NCI-H1417 (cell line): ENCODE measurements at regions not wholly inside any gene's neighbourhood (a gene's known extent, or its start where the extent isn't known, plus 50 kb on each side); places are given as distances from the start of the nearest gene placed in this dataset.
A peak's percentile ranks its signal among the peaks of the same experiment; 100 is the strongest.
"Not testable (repeated sequence)": the region's sequence is repeated elsewhere in the genome, so short reads cannot be mapped to it uniquely, and the experiment has no call there.

Experiments used
- DNase-seq, 3 experiments: peaks; one replicate each; lab custom pipeline; 2025; lab: John Stamatoyannopoulos, UW

DNA sequence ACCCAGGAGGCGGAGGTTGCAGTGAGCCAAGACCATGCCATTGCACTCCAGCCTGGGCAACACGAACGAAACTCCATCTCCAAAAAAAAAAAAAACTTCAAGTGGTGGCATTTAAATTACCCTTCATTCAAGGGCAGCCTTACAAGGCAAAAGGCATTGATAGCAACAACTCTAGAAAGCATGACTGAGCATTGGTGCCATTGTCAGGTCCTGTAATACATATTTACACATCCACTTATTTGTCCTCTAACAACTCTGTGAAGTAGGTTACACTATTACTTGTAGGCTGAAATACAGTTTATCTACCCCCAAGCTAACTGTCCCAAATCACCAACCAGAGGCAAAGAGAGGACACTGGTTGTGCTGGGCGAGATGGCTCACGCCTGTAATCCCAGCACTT is 52.7 kb upstream of the LARP1 start:
- no peak for DNase-seq

DNA sequence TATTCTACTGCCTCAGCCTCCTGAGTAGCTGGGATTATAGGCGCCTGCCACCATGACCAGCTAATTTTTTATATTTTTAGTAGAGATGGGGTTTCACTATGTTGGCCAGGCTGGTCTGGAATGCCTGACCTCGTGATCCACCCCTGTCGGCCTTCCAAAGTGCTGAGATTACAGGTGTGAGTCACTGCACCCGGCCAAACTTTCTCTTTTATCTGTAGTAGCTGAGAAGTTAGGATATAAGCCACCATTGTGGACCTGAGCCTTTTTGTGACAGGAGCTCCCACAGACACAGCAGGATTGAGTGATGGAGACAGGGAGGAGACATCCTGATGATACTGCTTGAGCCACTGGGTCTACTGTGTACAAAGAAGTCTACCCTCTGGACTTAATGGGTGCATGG is 53.5 kb upstream of the LARP1 start:
- not testable (repeated sequence) for DNase-seq

DNA sequence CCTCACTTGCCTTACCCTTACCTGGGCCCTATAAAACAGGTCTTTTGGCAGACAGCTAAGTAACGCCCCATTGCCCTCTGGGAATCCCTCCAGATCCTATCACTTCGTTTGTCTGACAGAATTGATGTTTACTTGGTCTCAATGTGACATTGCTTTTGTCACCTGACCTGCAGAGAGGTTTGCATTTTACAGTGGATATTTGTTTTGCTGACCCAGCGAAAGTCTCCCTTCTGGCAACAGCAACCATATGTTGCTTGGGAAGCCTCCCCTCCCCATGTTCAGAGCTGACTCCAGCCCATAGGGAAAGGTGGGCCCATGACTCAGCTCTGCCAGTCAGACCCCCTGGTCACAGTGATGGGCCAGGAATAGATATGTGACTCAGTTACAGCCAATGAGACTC is 54.0 kb upstream of the LARP1 start:
- DNase-seq: peak; percentile 3 to 30 (median 27)

DNA sequence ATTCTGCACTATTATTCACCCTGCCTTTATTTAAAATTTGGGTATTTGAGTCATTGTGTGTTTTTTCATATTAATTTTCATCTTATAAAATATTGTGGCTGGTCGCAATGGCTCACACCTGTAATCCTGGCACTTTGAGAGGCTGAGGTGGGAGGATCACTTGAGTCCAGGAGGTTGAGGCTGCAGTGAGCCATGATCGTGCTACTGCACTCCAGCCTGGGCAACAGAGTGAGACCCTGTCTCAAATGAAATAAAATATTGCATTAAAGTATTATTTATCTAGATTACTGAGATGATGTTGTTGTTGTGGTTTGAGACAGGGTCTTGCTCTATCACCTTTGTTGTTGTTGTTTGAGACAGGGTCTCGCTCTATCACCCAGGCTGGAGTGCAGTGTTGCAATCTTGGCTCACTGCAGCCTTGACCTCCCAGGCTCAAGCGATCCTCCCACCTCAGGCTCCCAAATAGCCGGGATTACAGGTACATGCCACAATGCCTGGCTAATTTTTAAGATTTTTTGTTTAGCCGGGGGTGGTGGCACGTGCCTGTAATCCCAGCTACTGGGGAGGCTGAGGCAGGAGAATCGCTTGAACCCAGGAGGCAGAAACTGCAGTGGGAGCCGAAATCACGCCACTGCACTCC is 54.8 kb upstream of the LARP1 start:
- DNase-seq: not testable (repeated sequence)

DNA sequence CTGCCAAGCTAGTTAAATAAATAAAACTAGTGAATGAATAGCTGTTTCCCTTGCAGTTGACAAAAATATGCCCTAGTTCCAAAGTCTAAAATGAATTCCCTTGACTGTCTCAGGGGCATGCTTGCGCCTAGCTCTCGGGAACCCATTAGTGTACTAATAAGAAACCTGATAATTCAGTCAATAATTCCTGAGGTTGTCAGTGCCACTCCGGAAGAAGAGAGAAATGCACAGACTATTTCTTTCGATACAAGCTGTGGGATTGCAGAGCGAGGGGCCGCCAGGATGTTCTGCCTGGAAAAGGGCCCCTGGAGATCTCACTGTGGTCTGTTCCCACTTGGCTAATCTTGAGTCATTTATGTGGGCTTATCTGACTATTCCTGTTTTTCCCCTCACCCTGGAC is 56.4 kb upstream of the LARP1 start:
- no peak for DNase-seq

DNA sequence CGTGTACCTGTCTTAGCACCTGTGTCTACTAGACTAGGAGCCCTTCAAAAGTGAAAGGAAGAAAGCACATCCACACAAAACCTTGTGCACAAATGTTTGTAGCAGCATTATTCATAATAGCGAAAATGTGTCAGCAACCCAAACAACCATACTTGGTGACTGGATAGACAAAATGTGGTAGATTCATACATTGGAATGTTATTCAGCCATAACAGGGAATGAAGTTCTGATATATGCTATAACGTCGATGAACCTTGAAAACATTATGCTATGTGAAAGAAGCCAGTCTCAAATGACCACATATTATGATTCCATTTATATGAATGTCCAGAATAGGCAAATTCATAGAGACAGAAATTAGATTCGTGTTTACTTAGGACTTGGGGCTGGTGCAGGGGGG is 57.8 kb upstream of the LARP1 start:
- no peak for DNase-seq

GRCh38 chr5:154696891-154697290 is 58.3 kb upstream of the LARP1 start:
- DNase-seq: no peak

- no peak for DNase-seq
Observed at GRCh38 chr5:154694159-154694558, 61.0 kb upstream of the LARP1 start.

DNA sequence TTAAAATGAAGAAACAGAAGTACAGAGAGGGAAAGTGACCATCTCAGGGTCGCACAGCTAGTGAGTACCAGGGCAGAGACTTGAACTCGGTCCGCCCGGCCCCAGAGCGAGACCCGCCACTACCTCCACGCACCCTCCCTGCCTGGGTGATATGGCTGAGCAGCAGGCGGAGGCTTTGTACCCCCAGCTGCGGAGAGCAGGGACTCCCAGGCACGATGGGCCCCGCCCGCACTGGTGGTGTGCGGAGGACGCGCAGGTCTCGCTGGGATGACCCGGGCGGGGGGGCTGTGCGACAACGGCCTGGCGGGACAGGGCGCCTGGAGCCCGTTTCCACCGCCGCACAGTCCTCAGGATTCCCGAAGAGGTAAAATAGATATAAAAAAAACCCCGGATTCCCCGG is 64.7 kb upstream of the LARP1 start:
- no peak for DNase-seq

- no peak for DNase-seq
Observed at GRCh38 chr5:154686490-154686889, 68.7 kb upstream of the LARP1 start.

- DNase-seq: peak; percentile 2 to 33 (median 32)
Observed at GRCh38 chr5:154683101-154683880, 71.9 kb upstream of the LARP1 start.

- no peak for DNase-seq
Observed at GRCh38 chr5:154679501-154679900, 75.7 kb upstream of the LARP1 start.

DNA sequence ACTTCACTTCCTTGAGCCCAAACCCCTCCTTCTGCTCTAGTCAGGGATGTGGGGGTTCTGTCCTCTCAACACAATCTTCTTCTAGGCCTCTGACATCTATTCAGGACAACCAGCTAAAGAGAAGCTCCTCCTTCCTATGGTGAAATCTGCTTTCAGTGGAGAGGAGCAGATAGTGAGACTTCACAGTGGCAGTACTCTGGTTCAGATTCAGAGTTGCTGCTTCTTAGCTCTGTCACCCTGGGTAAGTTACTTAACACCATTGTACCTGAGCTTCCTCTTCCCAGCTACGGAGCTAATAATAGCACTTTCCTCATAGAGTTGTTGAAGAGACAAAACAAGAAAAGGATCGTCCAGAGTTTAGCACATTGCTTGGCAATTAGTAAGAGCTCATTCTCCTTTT is 77.3 kb upstream of the LARP1 start:
- DNase-seq: no peak

DNA sequence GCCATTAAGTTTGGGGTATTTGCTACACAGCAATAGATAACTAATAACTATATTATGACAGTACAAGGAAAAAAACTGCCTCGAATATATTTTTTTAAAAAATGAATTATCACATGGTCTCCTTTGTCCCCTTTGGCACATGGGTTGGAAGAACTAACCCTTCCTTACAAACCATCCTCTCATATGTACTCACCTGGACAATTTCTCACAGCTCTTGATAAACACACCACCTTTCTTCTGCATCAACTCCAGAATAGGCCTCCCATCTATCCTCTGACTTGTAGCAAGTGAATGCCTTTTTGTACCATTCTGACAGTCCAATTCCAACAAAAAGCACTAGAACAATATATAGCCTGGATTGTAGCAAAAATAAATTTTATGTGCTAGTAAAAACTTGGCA is 78.7 kb upstream of the LARP1 start:
- no peak for DNase-seq

GRCh38 chr5:154674029-154674428 is 81.1 kb upstream of the LARP1 start:
- DNase-seq: no peak

GRCh38 chr5:154673506-154673905 is 81.7 kb upstream of the LARP1 start:
- no peak for DNase-seq

GRCh38 chr5:154669913-154670312 is 85.3 kb upstream of the LARP1 start:
- not testable (repeated sequence) for DNase-seq

DNA sequence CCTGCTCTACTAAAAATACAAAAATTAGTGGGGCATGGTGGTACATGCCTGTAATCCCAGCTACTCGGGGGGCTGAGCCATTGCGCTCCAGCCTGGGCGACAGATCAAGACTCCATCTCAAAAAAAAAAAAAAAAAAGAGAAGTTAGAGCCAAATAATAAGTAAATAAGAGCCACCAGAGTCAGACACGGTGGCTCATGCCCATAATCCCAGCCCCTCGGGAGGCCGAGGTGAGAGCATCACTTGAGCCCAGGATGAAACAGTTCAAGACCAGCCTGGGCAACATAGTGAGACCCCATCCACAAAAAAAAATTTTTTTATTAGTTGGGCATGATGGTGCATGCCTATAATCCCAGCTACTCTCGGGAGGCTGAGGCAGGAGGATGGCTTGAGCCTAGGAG is 85.8 kb upstream of the LARP1 start:
- no peak for DNase-seq

GRCh38 chr5:154664869-154665268 is 90.3 kb upstream of the LARP1 start:
- DNase-seq: no peak

DNA sequence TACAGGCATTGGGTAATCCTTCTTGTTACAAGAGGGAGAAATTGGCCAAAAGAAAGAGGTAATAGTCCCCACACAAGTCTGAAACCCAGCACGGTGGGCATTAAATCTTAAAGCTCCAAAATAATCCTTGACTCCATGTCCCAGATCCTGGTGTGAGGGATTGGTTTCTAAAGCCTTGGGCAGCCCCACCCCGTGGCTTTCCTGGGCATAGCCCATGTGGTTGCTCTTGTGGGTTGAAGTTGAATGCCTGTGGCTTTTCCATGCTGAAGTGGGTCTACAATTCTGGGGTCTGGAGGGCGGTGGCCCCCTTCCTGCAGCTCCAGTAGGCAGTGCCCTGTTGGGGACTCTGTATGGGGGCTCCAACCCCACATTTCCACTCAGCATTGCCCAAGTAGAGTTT is 91.8 kb upstream of the LARP1 start:
- DNase-seq: no peak

DNA sequence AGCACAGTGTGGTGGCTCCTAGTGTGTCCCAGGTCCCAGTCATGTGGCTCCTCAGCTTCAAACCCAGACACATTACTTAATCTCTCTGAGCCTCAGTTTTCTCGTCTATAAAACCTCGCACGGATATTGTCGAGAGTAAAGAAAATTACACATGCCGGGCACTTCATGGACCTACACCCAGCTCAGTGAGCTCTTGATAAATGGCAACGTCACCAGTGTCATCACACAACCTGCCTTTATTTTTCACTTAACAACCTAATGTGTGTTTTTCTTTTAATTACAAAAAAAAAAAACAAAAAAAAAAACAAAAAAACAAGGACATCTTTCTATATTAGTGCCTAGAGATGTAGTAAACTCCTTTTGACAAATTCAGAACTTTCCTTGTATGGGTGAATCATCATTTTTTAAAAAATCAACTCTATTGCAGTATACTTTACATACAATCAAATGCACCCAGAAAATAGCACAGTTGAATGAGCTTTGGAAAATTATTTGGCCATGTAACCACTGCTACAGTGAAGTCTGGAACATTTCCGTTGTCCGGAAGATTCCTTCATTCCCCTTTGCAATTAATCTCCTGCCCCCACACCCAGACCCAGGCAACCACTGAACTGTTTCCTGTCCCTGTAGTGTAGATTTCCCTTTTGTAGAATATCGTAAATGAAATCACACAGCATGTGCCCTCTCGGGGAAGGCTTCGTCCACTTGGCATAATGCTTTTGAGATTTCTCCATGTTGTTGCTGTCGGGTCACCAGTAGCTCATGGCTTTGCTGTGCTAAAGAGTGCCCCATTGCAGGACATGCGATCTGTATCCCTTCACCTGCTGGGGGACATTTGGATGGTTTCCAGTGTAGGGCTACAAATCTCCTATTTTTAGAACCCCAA is 100.4 kb upstream of the LARP1 start:
- DNase-seq: no peak

DNA sequence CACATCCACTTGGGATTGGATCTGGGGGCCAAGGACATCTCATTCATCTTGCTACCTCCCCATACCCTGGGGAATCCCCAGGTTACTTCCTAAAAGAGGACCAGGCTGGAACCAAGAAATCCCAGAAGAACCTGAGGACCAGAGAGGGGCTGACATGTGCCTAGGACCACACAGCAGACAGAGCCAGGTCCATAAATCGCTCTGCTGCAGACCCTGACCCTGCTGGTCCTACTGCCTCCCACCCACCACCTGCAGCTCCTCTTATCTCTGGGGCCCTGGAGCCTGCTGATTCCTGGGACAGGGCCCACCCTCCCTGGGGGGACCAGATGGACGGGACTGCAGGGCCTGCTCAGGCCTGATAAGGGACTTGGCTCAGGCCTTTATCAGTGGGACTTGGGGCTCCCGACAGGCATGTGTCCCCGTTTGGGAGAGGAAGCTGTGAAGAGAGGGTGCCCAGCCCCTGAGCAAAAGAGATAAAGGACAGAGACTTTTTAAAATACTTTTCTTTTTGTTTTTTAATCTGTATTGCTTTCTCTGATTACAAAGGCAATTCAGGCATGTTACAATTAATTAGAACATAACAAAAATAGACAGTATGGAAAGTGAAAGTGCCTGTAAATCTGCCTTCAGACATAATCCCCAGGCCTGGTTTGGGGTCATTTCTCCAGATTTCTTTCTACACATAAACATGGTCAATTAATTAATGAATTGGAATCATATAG is 101.3 kb upstream of the LARP1 start:
- DNase-seq: no peak
